Testis (tissue), 2 donors: ENCODE measurements at regions not wholly inside any gene's neighbourhood (a gene's known extent, or its start where the extent isn't known, plus 50 kb on each side); places are given as distances from the start of the nearest gene placed in this dataset.

Experiments used
- CTCF ChIP-seq, 3 experiments: fragments of 450-650 bp in 2 of 3; fragments of 200-600 bp in 1 of 3; sonication (generic) in 1 of 3; IDR thresholded peaks; one replicate each; pipeline ENCODE4 v1.5.1; 2016 to 2019; ENCODE audit warnings: antibody characterized with exemption in 3 of 3, mild to moderate bottlenecking in 2 of 3, moderate library complexity in 1 of 3
- POLR2A ChIP-seq: fragments of 450-650 bp; IDR thresholded peaks from one replicate; pipeline ENCODE4 v1.6.1; 2017; ENCODE audit warnings: antibody characterized with exemption, mild to moderate bottlenecking, moderate library complexity

- TF ChIP-seq CTCF (IDR thresholded peaks at IDR 0.05) (peak; percentile 11 to 63 (median 61)), POLR2A (no peak)
Observed at GRCh38 chr11:88231894-88232482, 56.7 kb upstream of the RAB38 start.
